Activated B cell treated with CpG ODN at 0.5 μM for 24 hours (primary cell): ENCODE measurements at regions not wholly inside any gene's neighbourhood (a gene's known extent, or its start where the extent isn't known, plus 50 kb on each side); places are given as distances from the start of the nearest gene placed in this dataset.

Experiments
- ATAC-seq: fragments of 200-7000 bp; cut with Tn5 transposase; one replicate; pipeline ENCODE4 v1.10.0; 2021; ENCODE audit warnings: low read depth, mild to moderate bottlenecking, moderate library complexity
- CTCF ChIA-PET: fragments of 350-600 bp; sonication (Branson Sonifier 250); formaldehyde crosslinking; loops from one replicate; lab custom pipeline; 2021; ENCODE audit warnings: antibody characterized with exemption; lab: Charles Lee
- POLR2A ChIA-PET: fragments of 350-600 bp; sonication (Branson Sonifier 250); formaldehyde crosslinking; loops from one replicate; lab custom pipeline; 2021; ENCODE audit warnings: antibody characterized with exemption; lab: Charles Lee
- DNase-seq: peaks from one replicate; pipeline ENCODE4 v3.0.0; 2022
- H3K27ac Mint-ChIP-seq: one replicate; pipeline ENCODE4 v1.8.0; 2020; ENCODE audit warnings: mixed read lengths
- H3K27me3 Mint-ChIP-seq: one replicate; pipeline ENCODE4 v1.8.0; 2021; ENCODE audit warnings: mixed read lengths
- H3K36me3 Mint-ChIP-seq: one replicate; pipeline ENCODE4 v1.8.0; 2021; ENCODE audit warnings: low read depth, mixed read lengths
- H3K4me1 Mint-ChIP-seq: one replicate; pipeline ENCODE4 v1.8.0; 2021; ENCODE audit warnings: mixed read lengths
- H3K4me3 Mint-ChIP-seq: one replicate; pipeline ENCODE4 v1.8.0; 2020; ENCODE audit warnings: mild to moderate bottlenecking, mixed read lengths
- H3K9me3 Mint-ChIP-seq: one replicate; pipeline ENCODE4 v1.8.0; 2020; ENCODE audit warnings: mixed read lengths
- intact Hi-C: fragments of 100-400 bp; cut with micrococcal nuclease; formaldehyde crosslinking; loops from one replicate; pipeline ENCODE4 v1.15.1; 2024
- TF ChIP-seq, protein P1 (sequence below): fragments of 200-600 bp; IDR thresholded peaks from one replicate; pipeline ENCODE4 v1.8.0; 2022; ENCODE audit warnings: antibody characterized with exemption, mild to moderate bottlenecking

DNA sequence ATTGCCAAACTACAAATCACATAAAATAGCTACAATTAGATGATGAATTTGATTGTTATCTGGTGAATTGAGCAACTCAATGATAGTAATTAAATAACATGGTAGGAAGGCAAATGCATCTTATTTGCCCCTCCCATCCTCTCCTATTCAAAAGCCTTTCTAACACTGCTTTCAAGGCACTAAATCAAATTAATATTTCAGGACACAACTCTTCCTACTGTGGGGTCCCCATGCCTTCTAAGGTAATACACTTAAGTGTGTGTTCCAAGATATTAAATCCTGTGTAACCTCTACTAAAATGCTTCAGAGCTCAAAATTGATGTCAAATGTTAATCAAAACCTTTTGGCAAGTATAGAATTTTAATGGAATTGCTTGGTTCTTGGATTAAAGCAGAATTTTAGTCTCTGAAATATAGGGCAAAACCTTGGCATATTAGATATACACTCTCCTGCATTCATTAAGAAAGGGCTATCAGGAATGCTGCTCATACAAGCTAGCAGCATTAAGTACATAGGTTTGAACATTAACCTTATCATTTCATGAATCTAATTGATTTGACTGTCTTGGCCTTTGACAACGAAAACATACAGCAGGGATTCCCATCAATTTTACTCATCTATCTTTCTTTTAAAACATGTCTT, 371.8 kb upstream of the GALNTL6 start:
- TF ChIP-seq, protein P1, sequence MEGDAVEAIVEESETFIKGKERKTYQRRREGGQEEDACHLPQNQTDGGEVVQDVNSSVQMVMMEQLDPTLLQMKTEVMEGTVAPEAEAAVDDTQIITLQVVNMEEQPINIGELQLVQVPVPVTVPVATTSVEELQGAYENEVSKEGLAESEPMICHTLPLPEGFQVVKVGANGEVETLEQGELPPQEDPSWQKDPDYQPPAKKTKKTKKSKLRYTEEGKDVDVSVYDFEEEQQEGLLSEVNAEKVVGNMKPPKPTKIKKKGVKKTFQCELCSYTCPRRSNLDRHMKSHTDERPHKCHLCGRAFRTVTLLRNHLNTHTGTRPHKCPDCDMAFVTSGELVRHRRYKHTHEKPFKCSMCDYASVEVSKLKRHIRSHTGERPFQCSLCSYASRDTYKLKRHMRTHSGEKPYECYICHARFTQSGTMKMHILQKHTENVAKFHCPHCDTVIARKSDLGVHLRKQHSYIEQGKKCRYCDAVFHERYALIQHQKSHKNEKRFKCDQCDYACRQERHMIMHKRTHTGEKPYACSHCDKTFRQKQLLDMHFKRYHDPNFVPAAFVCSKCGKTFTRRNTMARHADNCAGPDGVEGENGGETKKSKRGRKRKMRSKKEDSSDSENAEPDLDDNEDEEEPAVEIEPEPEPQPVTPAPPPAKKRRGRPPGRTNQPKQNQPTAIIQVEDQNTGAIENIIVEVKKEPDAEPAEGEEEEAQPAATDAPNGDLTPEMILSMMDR: no peak
- Mint-ChIP-seq H3K27ac (no peak overlapping the region), H3K4me3 (no peak overlapping the region), H3K27me3 (no peaks in the 10 kb centered on the region), H3K4me1 (no peaks in the 10 kb centered on the region), H3K36me3 (no peaks in the 10 kb centered on the region), H3K9me3 (no peaks in the 10 kb centered on the region)
- POLR2A ChIA-PET: no interaction called here
- ATAC-seq (no peak), DNase-seq (no peak)
- intact Hi-C loops: no loop called here
- CTCF ChIA-PET: no interaction called here

DNA sequence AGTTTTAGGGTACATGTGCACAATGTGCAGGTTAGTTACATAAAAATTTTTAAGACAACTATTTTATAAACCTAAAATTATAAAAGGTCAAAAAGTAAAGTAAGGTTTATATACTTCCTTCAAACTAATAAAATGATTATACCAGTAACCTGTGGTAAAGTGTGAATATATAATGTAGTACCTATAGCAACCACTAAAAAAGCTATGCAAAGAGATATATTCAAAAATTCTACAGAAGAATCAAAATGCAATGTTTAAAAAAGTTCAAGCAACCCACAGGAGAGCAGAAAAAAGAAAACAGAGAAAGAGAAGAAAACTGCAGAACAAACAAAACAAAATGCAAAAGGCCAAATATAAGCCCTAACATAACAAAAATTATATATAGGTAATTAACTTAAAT, 379.5 kb upstream of the GALNTL6 start:
- DNase-seq: no peak
- H3K9me3 Mint-ChIP-seq: no peaks in the 10 kb centered on the region
- CTCF ChIA-PET: no interaction called here
- H3K4me1 Mint-ChIP-seq: no peaks in the 10 kb centered on the region
- intact Hi-C loops: no loop called here
- no peak for ATAC-seq
- peaks cover 3% of the 10 kb centered on the region for H3K27me3 Mint-ChIP-seq
- TF ChIP-seq, protein P1: no peak
- H3K27ac Mint-ChIP-seq: no peak overlapping the region
- POLR2A ChIA-PET: no interaction called here
- no peaks in the 10 kb centered on the region for H3K36me3 Mint-ChIP-seq
- no peak overlapping the region for H3K4me3 Mint-ChIP-seq

DNA sequence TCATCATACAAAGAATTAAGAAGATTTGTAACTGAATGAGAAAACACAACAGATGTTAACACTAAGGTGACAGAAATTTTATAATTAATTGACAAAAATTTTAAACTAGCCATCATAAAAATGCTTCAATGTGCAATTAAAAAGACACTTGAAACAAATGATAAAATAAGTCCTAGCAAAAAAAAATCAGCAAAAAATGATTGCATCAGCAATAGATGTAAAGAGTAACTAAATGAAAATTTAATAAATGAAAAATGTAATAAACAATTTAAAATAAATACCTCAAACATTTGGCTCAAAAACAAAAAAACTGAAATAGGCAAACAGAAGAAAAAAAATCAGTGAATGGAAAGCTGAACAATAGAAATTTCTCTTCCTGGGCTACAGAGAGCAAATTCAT, 380.7 kb upstream of the GALNTL6 start:
- no peaks in the 10 kb centered on the region for H3K36me3 Mint-ChIP-seq
- H3K9me3 Mint-ChIP-seq: no peaks in the 10 kb centered on the region
- H3K27me3 Mint-ChIP-seq: peaks cover 3% of the 10 kb centered on the region
- ATAC-seq (no peak), DNase-seq (no peak)
- H3K4me1 Mint-ChIP-seq: no peaks in the 10 kb centered on the region
- TF ChIP-seq, protein P1: no peak
- CTCF ChIA-PET: no interaction called here
- H3K4me3 Mint-ChIP-seq: no peak overlapping the region
- POLR2A ChIA-PET: no interaction called here
- no peak overlapping the region for H3K27ac Mint-ChIP-seq
- intact Hi-C loops: no loop called here

DNA sequence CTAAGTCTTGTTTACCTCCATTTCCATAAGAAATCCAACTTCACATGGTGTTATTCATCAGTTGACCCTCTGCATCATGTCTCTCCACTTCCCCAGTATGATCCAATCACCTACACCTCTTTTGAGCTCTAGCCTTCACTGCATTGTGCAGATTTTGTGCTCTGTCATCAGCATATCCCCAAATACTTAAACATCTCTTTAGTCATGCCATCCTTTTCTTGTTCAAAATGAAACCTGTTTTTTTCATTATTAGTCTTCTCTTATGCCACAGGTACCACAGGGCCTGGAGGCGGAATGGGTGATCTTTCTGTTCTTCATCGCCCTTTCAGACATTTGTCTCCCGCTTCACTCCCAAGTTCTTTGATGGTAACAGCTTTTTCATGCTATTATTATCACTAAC, 382.7 kb upstream of the GALNTL6 start:
- no peak for ATAC-seq
- Mint-ChIP-seq H3K36me3 (no peaks in the 10 kb centered on the region), H3K9me3 (no peaks in the 10 kb centered on the region), H3K4me3 (no peak overlapping the region), H3K4me1 (no peaks in the 10 kb centered on the region), H3K27me3 (peaks cover 3% of the 10 kb centered on the region), H3K27ac (no peak overlapping the region)
- POLR2A ChIA-PET: no interaction called here
- CTCF ChIA-PET: no interaction called here
- TF ChIP-seq, protein P1: no peak
- intact Hi-C loops: no loop called here
- DNase-seq: no peak

DNA sequence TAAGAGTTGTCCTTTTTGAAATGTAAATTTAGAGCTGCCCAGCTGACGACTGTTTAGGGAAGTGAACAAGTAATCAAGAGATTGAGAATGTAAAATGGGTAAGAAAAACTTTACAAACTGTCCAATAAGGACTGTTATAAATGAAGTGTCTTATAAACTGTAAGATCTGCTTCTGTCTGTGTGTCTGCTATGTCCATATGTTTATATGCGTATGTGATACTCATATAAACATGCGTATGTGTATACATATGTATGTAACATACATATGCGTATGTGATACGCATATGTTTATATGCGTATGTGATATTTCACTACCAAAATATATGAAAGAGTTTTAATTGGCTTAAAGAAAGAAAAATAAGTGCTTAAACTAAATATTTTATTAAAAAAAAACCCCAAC, 416.0 kb upstream of the GALNTL6 start:
- H3K4me1 Mint-ChIP-seq: no peaks in the 10 kb centered on the region
- no peak for DNase-seq
- no peaks in the 10 kb centered on the region for H3K9me3 Mint-ChIP-seq
- no peak overlapping the region for H3K4me3 Mint-ChIP-seq
- ChIA-PET CTCF (no interaction called here), POLR2A (no interaction called here)
- H3K27me3 Mint-ChIP-seq: no peaks in the 10 kb centered on the region
- no peaks in the 10 kb centered on the region for H3K36me3 Mint-ChIP-seq
- no peak for ATAC-seq
- TF ChIP-seq, protein P1: no peak
- intact Hi-C loops: no loop called here
- no peak overlapping the region for H3K27ac Mint-ChIP-seq
